Body of pancreas (tissue), 4 donors: ENCODE measurements at regions not wholly inside any gene's neighbourhood (a gene's known extent, or its start where the extent isn't known, plus 50 kb on each side); places are given as distances from the start of the nearest gene placed in this dataset.
A peak's percentile ranks its signal among the peaks of the same experiment; 100 is the strongest.

Experiments used
- ATAC-seq: fragments of 150-250 bp; one replicate; pipeline ENCODE4 v1.9.1; 2016
- DNase-seq, 4 donors: peaks; one replicate each; pipeline ENCODE4 v3.0.0-alpha.2; 2019
- H3K27ac ChIP-seq, 4 donors: fragments of 200-600 bp; sonication (generic); 1 replicate in 3 of 4; 2 replicates in 1 of 4; pipeline versions ENCODE4 v1.5.1 to v1.6.1; 2016 to 2019; ENCODE audit warnings: mild to moderate bottlenecking in 1 of 4, mixed read lengths in 1 of 4, moderate library complexity in 1 of 4
- H3K27me3 ChIP-seq, 2 donors: fragments of 200-600 bp; sonication (generic); one replicate each; pipeline ENCODE4 v1.6.0; 2016; ENCODE audit warnings: mild to moderate bottlenecking in 1 of 2
- H3K36me3 ChIP-seq, 2 donors: fragments of 200-600 bp; sonication (generic); replicated peaks in 1 of 2; 2 replicates each; pipeline ENCODE4 v1.5.1; 2016; ENCODE audit warnings: low read depth in 2 of 2; ENCODE audit not compliant: insufficient read depth in 1 of 2
- H3K4me1 ChIP-seq: fragments of 200-600 bp; sonication (generic); one replicate; pipeline ENCODE4 v1.6.0; 2016
- H3K4me3 ChIP-seq, 2 donors: fragments of 200-600 bp; sonication (generic); 1 replicate in 1 of 2; 2 replicates in 1 of 2; pipeline ENCODE4 v1.5.1; 2016 to 2019
- H3K9me3 ChIP-seq, 3 donors: fragments of 200-600 bp; sonication (generic); 1 replicate in 2 of 3; 2 replicates in 1 of 3; pipeline ENCODE4 v1.5.1; 2016
- POLR2A ChIP-seq, 3 donors: fragments of 450-650 bp; IDR thresholded peaks; one replicate each; pipeline ENCODE4 v1.6.1; 2016; ENCODE audit warnings: antibody characterized with exemption in 3 of 3, mild to moderate bottlenecking in 2 of 3
- WGBS, 2 donors: methylation state at CpG; one replicate each; pipeline ENCODE4 v1.1.5; 2017; 5-methylcytosine and 5-hydroxymethylcytosine counted together
- intact Hi-C: fragments of 100-400 bp; cut with DNase I; formaldehyde crosslinking; loops from one replicate; pipeline ENCODE4 v1.15.1; 2023
- TF ChIP-seq, protein P1 (sequence below), 7 experiments: fragments of 450-650 bp in 4 of 7; fragments of 200-600 bp in 3 of 7; sonication (generic) in 3 of 7; IDR thresholded peaks; one replicate each; pipeline ENCODE4 v1.5.1; 2016 to 2019; ENCODE audit warnings: antibody characterized with exemption in 7 of 7

DNA sequence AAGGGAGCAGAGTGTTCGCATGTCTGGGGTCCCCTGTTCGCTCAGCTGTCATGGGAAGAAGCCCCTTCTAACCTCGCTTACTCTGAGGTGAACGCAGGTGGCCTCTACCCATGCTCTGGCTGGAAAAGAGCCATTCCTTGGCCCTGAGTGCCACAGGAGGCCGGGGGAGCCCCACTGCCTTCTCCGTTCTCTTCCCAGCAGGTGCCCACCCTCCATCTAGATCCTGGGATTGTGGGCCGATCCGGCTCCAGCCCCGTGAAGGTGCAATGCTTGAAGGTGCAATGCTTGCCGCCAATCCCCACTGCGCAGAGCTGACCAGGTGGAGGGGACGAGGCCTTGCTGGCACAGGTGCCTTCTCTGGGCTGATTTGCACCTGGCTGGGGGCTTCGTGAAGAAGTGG, 95.4 kb downstream of the MRPL36 start:
- H3K36me3 ChIP-seq: no peaks in the 10 kb centered on the region
- no peak for TF ChIP-seq POLR2A (IDR thresholded peaks at IDR 0.05)
- TF ChIP-seq, protein P1, sequence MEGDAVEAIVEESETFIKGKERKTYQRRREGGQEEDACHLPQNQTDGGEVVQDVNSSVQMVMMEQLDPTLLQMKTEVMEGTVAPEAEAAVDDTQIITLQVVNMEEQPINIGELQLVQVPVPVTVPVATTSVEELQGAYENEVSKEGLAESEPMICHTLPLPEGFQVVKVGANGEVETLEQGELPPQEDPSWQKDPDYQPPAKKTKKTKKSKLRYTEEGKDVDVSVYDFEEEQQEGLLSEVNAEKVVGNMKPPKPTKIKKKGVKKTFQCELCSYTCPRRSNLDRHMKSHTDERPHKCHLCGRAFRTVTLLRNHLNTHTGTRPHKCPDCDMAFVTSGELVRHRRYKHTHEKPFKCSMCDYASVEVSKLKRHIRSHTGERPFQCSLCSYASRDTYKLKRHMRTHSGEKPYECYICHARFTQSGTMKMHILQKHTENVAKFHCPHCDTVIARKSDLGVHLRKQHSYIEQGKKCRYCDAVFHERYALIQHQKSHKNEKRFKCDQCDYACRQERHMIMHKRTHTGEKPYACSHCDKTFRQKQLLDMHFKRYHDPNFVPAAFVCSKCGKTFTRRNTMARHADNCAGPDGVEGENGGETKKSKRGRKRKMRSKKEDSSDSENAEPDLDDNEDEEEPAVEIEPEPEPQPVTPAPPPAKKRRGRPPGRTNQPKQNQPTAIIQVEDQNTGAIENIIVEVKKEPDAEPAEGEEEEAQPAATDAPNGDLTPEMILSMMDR (IDR thresholded peaks at IDR 0.05): no peak
- 79 to 100% methylated on average over 4 to 9 of the region's 13 CpGs for WGBS, 2 donors
- no peaks in the 10 kb centered on the region for H3K9me3 ChIP-seq
- peaks cover 9% of the 10 kb centered on the region for H3K4me1 ChIP-seq
- ATAC-seq: no peak
- H3K27ac ChIP-seq: no peak overlapping the region
- no peaks in the 10 kb centered on the region for H3K27me3 ChIP-seq
- intact Hi-C loops: no loop called here
- H3K4me3 ChIP-seq: no peak overlapping the region
- DNase-seq: no peak

DNA sequence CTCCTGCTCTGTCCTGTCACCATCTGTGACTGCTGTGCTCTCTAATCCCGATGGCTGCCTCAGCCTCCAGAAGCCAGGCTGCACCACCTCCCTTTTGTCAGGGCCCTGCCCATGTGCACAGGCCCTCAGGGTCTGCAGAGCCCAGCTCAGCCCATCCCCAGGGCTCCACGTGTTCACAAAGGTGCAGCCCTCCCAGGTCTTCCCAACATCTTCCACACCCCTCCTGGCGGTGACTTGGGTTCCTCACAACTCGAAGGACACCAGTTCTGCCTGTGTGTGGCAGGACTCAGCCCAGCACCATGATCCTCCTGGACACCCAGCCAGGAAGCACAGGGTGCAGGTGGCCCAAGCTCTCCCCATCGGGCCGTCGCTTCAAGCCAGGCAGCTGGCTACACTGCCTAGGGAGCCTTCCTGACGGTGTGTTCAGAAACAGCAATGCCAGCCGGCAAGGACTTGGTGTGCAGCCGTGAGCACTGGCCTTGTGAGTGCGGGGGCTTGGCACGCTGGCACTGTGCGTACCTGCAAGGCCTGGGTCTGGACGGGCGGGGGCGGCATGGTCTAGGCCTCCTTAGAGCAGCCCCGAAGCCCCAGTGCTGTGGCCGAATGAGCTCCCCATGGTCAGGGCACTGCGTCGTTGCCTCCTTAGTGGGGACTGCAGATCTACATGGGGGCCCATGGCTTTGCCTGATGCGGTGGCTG, 96.1 kb downstream of the MRPL36 start:
- intact Hi-C loops: no loop called here
- WGBS, 2 donors: 78 to 93% methylated on average over 10 to 20 of the region's 21 CpGs
- no peak for ATAC-seq
- H3K27ac ChIP-seq: no peak overlapping the region
- no peaks in the 10 kb centered on the region for H3K36me3 ChIP-seq
- no peaks in the 10 kb centered on the region for H3K27me3 ChIP-seq
- H3K4me1 ChIP-seq: peaks cover 9% of the 10 kb centered on the region
- TF ChIP-seq, protein P1 (IDR thresholded peaks at IDR 0.05): no peak
- no peak for TF ChIP-seq POLR2A (IDR thresholded peaks at IDR 0.05)
- DNase-seq: no peak
- no peak overlapping the region for H3K4me3 ChIP-seq
- H3K9me3 ChIP-seq: no peaks in the 10 kb centered on the region

DNA sequence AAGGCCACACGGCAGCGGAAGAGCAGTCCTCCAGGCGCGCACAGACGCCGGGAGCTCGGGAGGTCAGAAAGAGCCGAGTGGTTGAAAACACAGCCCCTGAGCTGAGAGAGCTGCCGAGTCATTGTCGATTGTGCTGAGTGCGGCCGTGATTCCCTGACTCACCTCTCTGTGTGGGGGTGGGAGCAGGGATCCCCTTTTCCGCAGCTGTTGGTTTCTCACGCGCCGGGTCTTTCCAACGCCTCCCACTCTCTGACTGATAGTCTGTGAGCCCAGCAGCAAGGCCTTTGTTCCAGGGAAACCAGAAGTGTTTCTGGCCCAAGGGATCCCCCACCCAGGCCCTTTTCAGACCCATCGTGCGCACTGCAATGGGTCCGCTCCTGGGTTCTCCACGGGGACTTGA, 97.3 kb downstream of the MRPL36 start:
- TF ChIP-seq, protein P1 (IDR thresholded peaks at IDR 0.05): no peak
- TF ChIP-seq POLR2A (IDR thresholded peaks at IDR 0.05): no peak
- peak; percentile 37 to 77 (median 62) for DNase-seq
- no peaks in the 10 kb centered on the region for H3K27me3 ChIP-seq
- no peak overlapping the region for H3K4me3 ChIP-seq
- intact Hi-C loops: no loop called here
- H3K4me1 ChIP-seq: peaks cover 9% of the 10 kb centered on the region
- no peaks in the 10 kb centered on the region for H3K9me3 ChIP-seq
- no peaks in the 10 kb centered on the region for H3K36me3 ChIP-seq
- H3K27ac ChIP-seq: no peak overlapping the region
- peak; percentile 53 for ATAC-seq
- WGBS, 2 donors: 32 to 64% methylated on average over 4 to 21 of the region's 21 CpGs

DNA sequence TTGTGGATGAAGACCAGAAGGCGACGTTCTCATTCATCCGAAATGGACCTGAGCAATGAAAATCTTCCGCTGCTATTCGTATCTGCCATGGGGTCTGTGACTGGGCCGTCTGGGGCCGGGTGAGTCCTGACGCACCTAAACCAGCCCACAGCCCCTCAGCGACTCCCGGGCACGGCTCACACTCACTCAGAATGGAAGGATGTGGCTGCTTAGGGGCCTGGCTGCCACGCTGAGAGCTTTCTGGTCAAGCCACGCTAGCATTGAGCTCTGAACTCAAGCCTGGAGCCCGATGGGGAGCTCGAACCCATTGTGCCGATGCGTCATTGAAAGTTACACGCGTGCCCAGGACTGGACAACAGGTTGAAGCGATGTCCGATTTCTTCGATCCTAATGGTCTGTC, 97.8 kb downstream of the MRPL36 start:
- H3K27ac ChIP-seq: no peak overlapping the region
- H3K27me3 ChIP-seq: no peaks in the 10 kb centered on the region
- H3K36me3 ChIP-seq: no peaks in the 10 kb centered on the region
- H3K4me3 ChIP-seq: no peak overlapping the region
- no peak for TF ChIP-seq POLR2A (IDR thresholded peaks at IDR 0.05)
- TF ChIP-seq, protein P1 (IDR thresholded peaks at IDR 0.05): no peak
- DNase-seq (no peak), ATAC-seq (no peak)
- H3K4me1 ChIP-seq: peaks cover 9% of the 10 kb centered on the region
- intact Hi-C loops: no loop called here
- H3K9me3 ChIP-seq: no peaks in the 10 kb centered on the region
- 57 to 67% methylated on average over 8 to 22 of the region's 22 CpGs for WGBS, 2 donors
